ENCODE measurements at regions not wholly inside any gene's neighbourhood (a gene's known extent, or its start where the extent isn't known, plus 50 kb on each side); places are given as distances from the start of the nearest gene placed in this dataset.

GRCh38 chr6:9463311-9463710 lies 951.6 kb downstream of the TFAP2A start:
- no peak for TF ChIP-seq CTCF (IDR thresholded peaks at IDR 0.05)
- no peak for TF ChIP-seq POLR2A (IDR thresholded peaks at IDR 0.05)
- 73 to 79% (median 75%) methylated on average over 4 of the region's 4 CpGs for WGBS, 4 donors
- no peak for DNase-seq
- Histone ChIP-seq H3K36me3 (replicated peaks in 1 of 2) (no peaks in the 10 kb centered on the region), H3K27ac (no peak overlapping the region), H3K27me3 (no peaks in the 10 kb centered on the region), H3K4me3 (no peak overlapping the region), H3K9me3 (replicated peaks in 1 of 3) (no peaks in the 10 kb centered on the region), H3K4me1 (replicated peaks in 1 of 2) (no peaks in the 10 kb centered on the region)
- intact Hi-C loops (cut with DNase I), result no loop called here

- intact Hi-C loops (cut with DNase I), result no loop called here
- TF ChIP-seq CTCF (IDR thresholded peaks at IDR 0.05), result no peak
- no peak for TF ChIP-seq POLR2A (IDR thresholded peaks at IDR 0.05)
Measured at GRCh38 chr6:9461188-9461587, 953.7 kb downstream of the TFAP2A start.

GRCh38 chr6:9458424-9458823 lies 956.5 kb downstream of the TFAP2A start:
- Histone ChIP-seq H3K9me3 (replicated peaks in 1 of 3) (no peaks in the 10 kb centered on the region), H3K36me3 (replicated peaks in 1 of 2) (no peaks in the 10 kb centered on the region), H3K27ac (no peak overlapping the region), H3K27me3 (no peaks in the 10 kb centered on the region), H3K4me3 (no peak overlapping the region), H3K4me1 (replicated peaks in 1 of 2) (no peaks in the 10 kb centered on the region)
- TF ChIP-seq POLR2A (IDR thresholded peaks at IDR 0.05) (no peak), CTCF (IDR thresholded peaks at IDR 0.05) (no peak)
- WGBS, 4 donors, result 63 to 84% (median 76%) methylated on average over 1 of the region's 1 CpG
- intact Hi-C loops (cut with DNase I), result no loop called here
- no peak for DNase-seq

More at GRCh38 chr6:9461188-9461587, 953.7 kb downstream of the TFAP2A start:
- WGBS, 4 donors, result 73 to 80% (median 76%) methylated on average over 3 of the region's 3 CpGs
- Histone ChIP-seq H3K27me3 (no peaks in the 10 kb centered on the region), H3K9me3 (replicated peaks in 1 of 3) (no peaks in the 10 kb centered on the region), H3K36me3 (replicated peaks in 1 of 2) (no peaks in the 10 kb centered on the region), H3K27ac (no peak overlapping the region), H3K4me3 (no peak overlapping the region), H3K4me1 (replicated peaks in 1 of 2) (no peaks in the 10 kb centered on the region)
- no peak for DNase-seq

GRCh38 chr6:9455864-9456658 lies 958.8 kb downstream of the TFAP2A start:
- no peaks in the 10 kb centered on the region for H3K36me3 ChIP-seq (replicated peaks in 1 of 2)
- no peak overlapping the region for H3K27ac ChIP-seq
- DNase-seq, result no peak
- TF ChIP-seq CTCF (IDR thresholded peaks at IDR 0.05) (no peak), POLR2A (IDR thresholded peaks at IDR 0.05) (no peak)
- no peaks in the 10 kb centered on the region for H3K4me1 ChIP-seq (replicated peaks in 1 of 2)
- intact Hi-C loops (cut with DNase I), result no loop called here
- 19 to 27% (median 23%) methylated on average over 7 of the region's 7 CpGs for WGBS, 4 donors
- no peaks in the 10 kb centered on the region for H3K27me3 ChIP-seq
- H3K4me3 ChIP-seq, result no peak overlapping the region
- no peaks in the 10 kb centered on the region for H3K9me3 ChIP-seq (replicated peaks in 1 of 3)
